HCT116 (cell line): ENCODE measurements at regions not wholly inside any gene's neighbourhood (a gene's known extent, or its start where the extent isn't known, plus 50 kb on each side); places are given as distances from the start of the nearest gene placed in this dataset.

ENCODE experiments used
- CBX3 ChIP-seq: IDR thresholded peaks from 2 replicates; pipeline ENCODE4 v1.6.1; 2012; ENCODE audit warnings: low read depth
- CTCF ChIP-seq, 3 experiments: fragments of 200-600 bp in 1 of 3; sonication (generic) in 1 of 3; IDR thresholded peaks in 2 of 3; conservative IDR thresholded peaks in 1 of 3; 2 replicates each; pipeline ENCODE4 v1.5.1; 2012 to 2017; ENCODE audit warnings: low read depth in 2 of 3, low read length in 2 of 3, antibody characterized with exemption in 1 of 3, borderline replicate concordance in 1 of 3, control low read depth in 1 of 3, mild to moderate bottlenecking in 1 of 3, mixed read lengths in 1 of 3, mixed run types in 1 of 3, moderate library complexity in 1 of 3; ENCODE audit not compliant: insufficient read depth in 1 of 3
- POLR2A ChIP-seq: IDR thresholded peaks from 2 replicates; pipeline ENCODE4 v1.7.0; 2011; ENCODE audit warnings: borderline replicate concordance; ENCODE audit not compliant: insufficient read depth, insufficient read length; ENCODE audit errors: extremely low read depth
- RAD21 ChIP-seq: IDR thresholded peaks from 2 replicates; pipeline ENCODE4 v1.6.1; 2012; ENCODE audit warnings: low read depth, mild to moderate bottlenecking
- SRF ChIP-seq: IDR thresholded peaks from 2 replicates; pipeline ENCODE4 v1.6.1; 2012; ENCODE audit warnings: low read depth
- TF ChIP-seq, protein P1 (sequence below): IDR thresholded peaks from 2 replicates; pipeline ENCODE4 v1.6.1; 2011; ENCODE audit warnings: mild to moderate bottlenecking, low read length, moderate library complexity; ENCODE audit not compliant: insufficient replicate concordance; ENCODE audit errors: extremely low read depth

GRCh38 chr6:145238787-145239186, 496.5 kb downstream of the EPM2A start:
- TF ChIP-seq CBX3 (no peak), CTCF (IDR thresholded peaks at IDR 0.05 in 2 of 3, conservative IDR thresholded peaks at IDR 0.05 in 1 of 3; ENCODE audit: borderline replicate concordance in 1 of 3, insufficient read depth in 1 of 3, low read depth in 2 of 3, low read length in 2 of 3) (no peak), RAD21 (no peak), SRF (no peak), POLR2A (no peak)
- TF ChIP-seq, protein P1, sequence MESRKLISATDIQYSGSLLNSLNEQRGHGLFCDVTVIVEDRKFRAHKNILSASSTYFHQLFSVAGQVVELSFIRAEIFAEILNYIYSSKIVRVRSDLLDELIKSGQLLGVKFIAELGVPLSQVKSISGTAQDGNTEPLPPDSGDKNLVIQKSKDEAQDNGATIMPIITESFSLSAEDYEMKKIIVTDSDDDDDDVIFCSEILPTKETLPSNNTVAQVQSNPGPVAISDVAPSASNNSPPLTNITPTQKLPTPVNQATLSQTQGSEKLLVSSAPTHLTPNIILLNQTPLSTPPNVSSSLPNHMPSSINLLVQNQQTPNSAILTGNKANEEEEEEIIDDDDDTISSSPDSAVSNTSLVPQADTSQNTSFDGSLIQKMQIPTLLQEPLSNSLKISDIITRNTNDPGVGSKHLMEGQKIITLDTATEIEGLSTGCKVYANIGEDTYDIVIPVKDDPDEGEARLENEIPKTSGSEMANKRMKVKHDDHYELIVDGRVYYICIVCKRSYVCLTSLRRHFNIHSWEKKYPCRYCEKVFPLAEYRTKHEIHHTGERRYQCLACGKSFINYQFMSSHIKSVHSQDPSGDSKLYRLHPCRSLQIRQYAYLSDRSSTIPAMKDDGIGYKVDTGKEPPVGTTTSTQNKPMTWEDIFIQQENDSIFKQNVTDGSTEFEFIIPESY, result no peak
